GM12878 (cell line): ENCODE measurements at regions not wholly inside any gene's neighbourhood (a gene's known extent, or its start where the extent isn't known, plus 50 kb on each side); places are given as distances from the start of the nearest gene placed in this dataset.

Experiments used
- ATAC-seq: fragments of 200-7000 bp; cut with Tn5 transposase; 3 replicates; pipeline ENCODE4 v1.9.1; 2020; ENCODE audit warnings: mild to moderate bottlenecking, moderate library complexity
- BruUV-seq: library from RNA; stranded (reverse); fragments of 400-500 nt; replicated peaks from 2 replicates; lab custom pipeline; 2021; lab: Mats Ljungman, UMichigan
- CTCF ChIA-PET: fragments of 300-600 bp; sonication (Branson Sonifier 250); formaldehyde crosslinking; extraction: SDS; loops from one replicate; lab custom pipeline; 2021; ENCODE audit warnings: inconsistent platforms; lab: Yijun Ruan, JAX
- POLR2A ChIA-PET: fragments of 350-600 bp; formaldehyde crosslinking; extraction: SDS; loops from one replicate; lab custom pipeline; 2021; ENCODE audit warnings: inconsistent platforms; lab: Charles Lee
- RAD21 ChIA-PET: fragments of 300-600 bp; sonication (Branson Sonifier 250); formaldehyde crosslinking; loops from one replicate; lab custom pipeline; 2023; ENCODE audit warnings: antibody characterized with exemption; ENCODE audit not compliant: unreplicated experiment; lab: Charles Lee
- SMC1A ChIA-PET: fragments of 300-600 bp; sonication (Branson Sonifier 250); formaldehyde crosslinking; loops from one replicate; lab custom pipeline; 2023; ENCODE audit not compliant: unreplicated experiment, uncharacterized antibody; lab: Charles Lee
- DNase-seq: peaks from one replicate; pipeline ENCODE4 v3.0.0-alpha.2; 2011; ENCODE audit warnings: low read depth, low spot score
- FAIRE-seq: peaks from 3 replicates; lab custom pipeline; 2011; peaks lifted over from hg19 to GRCh38; lab: Jason Lieb, UNC
- H2AFZ ChIP-seq: 2 replicates; pipeline ENCODE4 v1.6.0; 2011; ENCODE audit warnings: low read depth, low read length, control low read depth; ENCODE audit not compliant: control insufficient read depth
- H3K27ac ChIP-seq: 2 replicates; pipeline ENCODE4 v1.5.1; 2011; ENCODE audit warnings: control low read depth; ENCODE audit not compliant: control insufficient read depth, insufficient read depth
- H3K27me3 ChIP-seq, 2 experiments: replicated peaks in 1 of 2; 2 replicates each; pipeline versions ENCODE4 v1.6.0 to v1.6.1; 2011; ENCODE audit warnings: low read length in 1 of 2; ENCODE audit not compliant: control insufficient read depth in 2 of 2, insufficient read depth in 2 of 2
- H3K36me3 ChIP-seq, 2 experiments: 2 replicates each; pipeline ENCODE4 v1.5.1; 2011; ENCODE audit warnings: low read length in 1 of 2; ENCODE audit not compliant: control insufficient read depth in 2 of 2, insufficient read depth in 2 of 2
- H3K4me1 ChIP-seq: 2 replicates; pipeline ENCODE4 v1.6.1; 2011; ENCODE audit warnings: mild to moderate bottlenecking, low read length, moderate library complexity, mixed read lengths; ENCODE audit not compliant: control insufficient read depth, insufficient read depth
- H3K4me2 ChIP-seq: 2 replicates; pipeline ENCODE4 v1.6.0; 2011; ENCODE audit warnings: control low read depth; ENCODE audit not compliant: control insufficient read depth, insufficient read depth
- H3K4me3 ChIP-seq: fragments of 200-600 bp; sonication (generic); 2 replicates; pipeline ENCODE4 v1.5.1; 2016
- H3K79me2 ChIP-seq: 2 replicates; pipeline ENCODE4 v1.6.0; 2011; ENCODE audit warnings: low read length; ENCODE audit not compliant: control insufficient read depth, insufficient read depth
- H3K9ac ChIP-seq: 2 replicates; pipeline ENCODE4 v1.8.0; 2011; ENCODE audit warnings: low read length, control low read depth, mixed read lengths; ENCODE audit not compliant: control insufficient read depth, insufficient read depth
- H3K9me3 ChIP-seq: replicated peaks from 3 replicates; pipeline ENCODE4 v1.5.1; 2011; ENCODE audit warnings: mild to moderate bottlenecking, low read length; ENCODE audit not compliant: control insufficient read depth, insufficient read depth
- H4K20me1 ChIP-seq: 2 replicates; pipeline ENCODE4 v1.6.0; 2011; ENCODE audit not compliant: control insufficient read depth, insufficient read depth
- ASH2L ChIP-seq: fragments of 300-600, 200-600 bp; sonication (generic); IDR thresholded peaks from 2 replicates; pipeline ENCODE4 v1.6.1; 2017; ENCODE audit warnings: low read depth, mild to moderate bottlenecking, borderline replicate concordance
- BCL11A ChIP-seq: IDR thresholded peaks from 2 replicates; pipeline ENCODE4 v1.6.1; 2011; ENCODE audit warnings: low read depth, low read length
- EED ChIP-seq: sonication (generic); IDR thresholded peaks from 2 replicates; pipeline ENCODE4 v1.6.1; 2016; ENCODE audit warnings: antibody characterized with exemption, low read depth
- RAD21 ChIP-seq: IDR thresholded peaks from 2 replicates; pipeline ENCODE4 v1.6.1; 2011; ENCODE audit warnings: mild to moderate bottlenecking, low read depth, low read length, moderate library complexity; ENCODE audit not compliant: insufficient read depth
- RAD51 ChIP-seq: fragments of 450-650 bp; IDR thresholded peaks from 2 replicates; pipeline ENCODE4 v1.6.1; 2016; ENCODE audit warnings: moderate library complexity, mild to moderate bottlenecking, inconsistent platforms
- RUNX3 ChIP-seq: IDR thresholded peaks from 2 replicates; pipeline ENCODE4 v1.6.1; 2012; ENCODE audit warnings: low read length, inconsistent platforms
- SIN3A ChIP-seq: IDR thresholded peaks from 2 replicates; pipeline ENCODE4 v1.6.1; 2012; ENCODE audit warnings: low read depth, low read length, improper control_type of control experiment
- SMAD1 ChIP-seq: fragments of 450-650 bp; IDR thresholded peaks from 2 replicates; pipeline ENCODE4 v1.6.1; 2018; ENCODE audit warnings: mild to moderate bottlenecking, low read depth; ENCODE audit not compliant: partially characterized antibody
- ZNF24 ChIP-seq: fragments of 450-650 bp; IDR thresholded peaks from 2 replicates; pipeline ENCODE4 v1.6.1; 2017; ENCODE audit warnings: antibody characterized with exemption, mild to moderate bottlenecking
- WGBS: methylation state at CpG from one replicate; pipeline ENCODE4 v1.1.6; 2016; ENCODE audit warnings: low lambda C conversion rate; ENCODE audit not compliant: insufficient replicate concordance, insufficient coverage; ENCODE audit errors: missing lambda C conversion rate; 5-methylcytosine and 5-hydroxymethylcytosine counted together
- in situ Hi-C: fragments of 300-500 bp; cut with MboI; formaldehyde crosslinking; loops from 9 replicates; pipeline ENCODE4 v1.14.3; 2018; ENCODE audit warnings: mixed read lengths
- intact Hi-C: fragments of 100-400 bp; cut with micrococcal nuclease; formaldehyde crosslinking; loops from one replicate; pipeline ENCODE4 v1.14.2; 2022; ENCODE audit not compliant: unreplicated experiment
- TF ChIP-seq, protein P1 (sequence below), 3 experiments: IDR thresholded peaks in 2 of 3; conservative IDR thresholded peaks in 1 of 3; 2 replicates each; pipeline ENCODE4 v1.5.1; 2011; ENCODE audit warnings: low read depth in 3 of 3, low read length in 3 of 3, mild to moderate bottlenecking in 3 of 3, control low read depth in 2 of 3, moderate library complexity in 2 of 3, inconsistent platforms in 1 of 3, mixed read lengths in 1 of 3; ENCODE audit not compliant: control insufficient read depth in 2 of 3, insufficient read depth in 1 of 3; ENCODE audit errors: extremely low read depth in 1 of 3
- TF ChIP-seq, protein P2 (sequence below): IDR thresholded peaks from 2 replicates; pipeline ENCODE4 v1.6.1; 2012; ENCODE audit warnings: low read depth, low read length, improper control_type of control experiment
- TF ChIP-seq, protein P3 (sequence below): fragments of 450-650 bp; formaldehyde crosslinking; IDR thresholded peaks from 2 replicates; pipeline ENCODE4 v1.5.0; 2022; ENCODE audit warnings: mild to moderate bottlenecking, missing genetic modification characterization

DNA sequence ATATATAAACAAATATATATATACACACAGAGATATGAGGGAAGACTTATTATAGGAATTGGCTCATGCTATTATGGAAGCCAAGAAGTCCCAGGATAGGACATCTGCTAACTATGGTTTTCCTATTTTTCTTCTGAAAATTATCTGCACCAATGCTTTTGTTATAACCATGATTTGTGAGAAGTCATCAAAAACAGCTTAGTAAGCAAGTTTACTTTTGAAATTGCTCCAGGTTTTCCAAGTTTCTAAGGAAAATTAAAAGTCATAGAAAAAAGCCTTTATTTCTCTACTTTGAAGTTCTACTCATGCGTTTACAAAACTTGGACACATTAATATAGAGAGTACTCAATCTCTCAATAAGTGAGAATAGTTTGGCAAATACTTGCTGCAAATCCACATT is 213.1 kb downstream of the TRAM1L1 start:
- Histone ChIP-seq H2AFZ (no peak overlapping the region), H3K4me1 (no peaks in the 10 kb centered on the region), H3K36me3 (no peaks in the 10 kb centered on the region), H3K27me3 (no peaks in the 10 kb centered on the region), H3K9me3 (no peaks in the 10 kb centered on the region), H3K27ac (no peak overlapping the region), H3K4me3 (no peak overlapping the region), H3K4me2 (no peak overlapping the region), H3K9ac (no peak overlapping the region), H4K20me1 (no peaks in the 10 kb centered on the region), H3K79me2 (no peaks in the 10 kb centered on the region)
- RAD21 ChIA-PET, result no interaction called here
- TF ChIP-seq RUNX3 (no peak), RAD21 (no peak), EED (no peak), ASH2L (no peak), ZNF24 (no peak), SIN3A (no peak), BCL11A (no peak), RAD51 (no peak), SMAD1 (no peak)
- TF ChIP-seq, protein P1, sequence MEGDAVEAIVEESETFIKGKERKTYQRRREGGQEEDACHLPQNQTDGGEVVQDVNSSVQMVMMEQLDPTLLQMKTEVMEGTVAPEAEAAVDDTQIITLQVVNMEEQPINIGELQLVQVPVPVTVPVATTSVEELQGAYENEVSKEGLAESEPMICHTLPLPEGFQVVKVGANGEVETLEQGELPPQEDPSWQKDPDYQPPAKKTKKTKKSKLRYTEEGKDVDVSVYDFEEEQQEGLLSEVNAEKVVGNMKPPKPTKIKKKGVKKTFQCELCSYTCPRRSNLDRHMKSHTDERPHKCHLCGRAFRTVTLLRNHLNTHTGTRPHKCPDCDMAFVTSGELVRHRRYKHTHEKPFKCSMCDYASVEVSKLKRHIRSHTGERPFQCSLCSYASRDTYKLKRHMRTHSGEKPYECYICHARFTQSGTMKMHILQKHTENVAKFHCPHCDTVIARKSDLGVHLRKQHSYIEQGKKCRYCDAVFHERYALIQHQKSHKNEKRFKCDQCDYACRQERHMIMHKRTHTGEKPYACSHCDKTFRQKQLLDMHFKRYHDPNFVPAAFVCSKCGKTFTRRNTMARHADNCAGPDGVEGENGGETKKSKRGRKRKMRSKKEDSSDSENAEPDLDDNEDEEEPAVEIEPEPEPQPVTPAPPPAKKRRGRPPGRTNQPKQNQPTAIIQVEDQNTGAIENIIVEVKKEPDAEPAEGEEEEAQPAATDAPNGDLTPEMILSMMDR (IDR thresholded peaks at IDR 0.05 in 2 of 3, conservative IDR thresholded peaks at IDR 0.05 in 1 of 3; ENCODE audit: control insufficient read depth in 2 of 3, extremely low read depth in 1 of 3, insufficient read depth in 1 of 3, low read depth in 3 of 3, low read length in 3 of 3), result no peak
- TF ChIP-seq, protein P2, sequence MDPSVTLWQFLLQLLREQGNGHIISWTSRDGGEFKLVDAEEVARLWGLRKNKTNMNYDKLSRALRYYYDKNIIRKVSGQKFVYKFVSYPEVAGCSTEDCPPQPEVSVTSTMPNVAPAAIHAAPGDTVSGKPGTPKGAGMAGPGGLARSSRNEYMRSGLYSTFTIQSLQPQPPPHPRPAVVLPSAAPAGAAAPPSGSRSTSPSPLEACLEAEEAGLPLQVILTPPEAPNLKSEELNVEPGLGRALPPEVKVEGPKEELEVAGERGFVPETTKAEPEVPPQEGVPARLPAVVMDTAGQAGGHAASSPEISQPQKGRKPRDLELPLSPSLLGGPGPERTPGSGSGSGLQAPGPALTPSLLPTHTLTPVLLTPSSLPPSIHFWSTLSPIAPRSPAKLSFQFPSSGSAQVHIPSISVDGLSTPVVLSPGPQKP, result no peak
- TF ChIP-seq, protein P3, sequence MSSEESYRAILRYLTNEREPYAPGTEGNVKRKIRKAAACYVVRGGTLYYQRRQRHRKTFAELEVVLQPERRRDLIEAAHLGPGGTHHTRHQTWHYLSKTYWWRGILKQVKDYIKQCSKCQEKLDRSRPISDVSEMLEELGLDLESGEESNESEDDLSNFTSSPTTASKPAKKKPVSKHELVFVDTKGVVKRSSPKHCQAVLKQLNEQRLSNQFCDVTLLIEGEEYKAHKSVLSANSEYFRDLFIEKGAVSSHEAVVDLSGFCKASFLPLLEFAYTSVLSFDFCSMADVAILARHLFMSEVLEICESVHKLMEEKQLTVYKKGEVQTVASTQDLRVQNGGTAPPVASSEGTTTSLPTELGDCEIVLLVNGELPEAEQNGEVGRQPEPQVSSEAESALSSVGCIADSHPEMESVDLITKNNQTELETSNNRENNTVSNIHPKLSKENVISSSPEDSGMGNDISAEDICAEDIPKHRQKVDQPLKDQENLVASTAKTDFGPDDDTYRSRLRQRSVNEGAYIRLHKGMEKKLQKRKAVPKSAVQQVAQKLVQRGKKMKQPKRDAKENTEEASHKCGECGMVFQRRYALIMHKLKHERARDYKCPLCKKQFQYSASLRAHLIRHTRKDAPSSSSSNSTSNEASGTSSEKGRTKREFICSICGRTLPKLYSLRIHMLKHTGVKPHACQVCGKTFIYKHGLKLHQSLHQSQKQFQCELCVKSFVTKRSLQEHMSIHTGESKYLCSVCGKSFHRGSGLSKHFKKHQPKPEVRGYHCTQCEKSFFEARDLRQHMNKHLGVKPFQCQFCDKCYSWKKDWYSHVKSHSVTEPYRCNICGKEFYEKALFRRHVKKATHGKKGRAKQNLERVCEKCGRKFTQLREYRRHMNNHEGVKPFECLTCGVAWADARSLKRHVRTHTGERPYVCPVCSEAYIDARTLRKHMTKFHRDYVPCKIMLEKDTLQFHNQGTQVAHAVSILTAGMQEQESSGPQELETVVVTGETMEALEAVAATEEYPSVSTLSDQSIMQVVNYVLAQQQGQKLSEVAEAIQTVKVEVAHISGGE (CRISPR knock-in tag), result no peak
- no peak for DNase-seq
- POLR2A ChIA-PET, result no interaction called here
- ATAC-seq, result no peak
- intact Hi-C loops, result no loop called here
- SMC1A ChIA-PET, result no interaction called here
- no peak for FAIRE-seq
- in situ Hi-C loops, result no loop called here
- WGBS, result 0% methylated on average over 1 of the region's 1 CpG
- BruUV-seq, result no TSS peak
- CTCF ChIA-PET, result interaction anchor here (0.5 to 0.6 kb wide), 2 partner anchors 43 to 169 kb away, joined by 3 read pairs; no protein-coding TSS in a partner anchor
